Tibial nerve (tissue), 4 donors: ENCODE measurements at regions not wholly inside any gene's neighbourhood (a gene's known extent, or its start where the extent isn't known, plus 50 kb on each side); places are given as distances from the start of the nearest gene placed in this dataset.

Source experiments
- DNase-seq, 2 donors: peaks; one replicate each; pipeline ENCODE4 v3.0.0-alpha.2; 2019; ENCODE audit warnings: low spot score in 2 of 2
- H3K27ac ChIP-seq, 4 donors: fragments of 200-600 bp; sonication (generic) in 3 of 4; one replicate each; pipeline ENCODE4 v1.5.1; 2017 to 2019; ENCODE audit warnings: mild to moderate bottlenecking in 1 of 4
- H3K27me3 ChIP-seq, 2 donors: fragments of 200-600 bp; sonication (generic) in 1 of 2; one replicate each; pipeline versions ENCODE4 v1.5.1 to v1.6.0; 2017 to 2019
- H3K36me3 ChIP-seq, 3 donors: fragments of 200-600 bp; sonication (generic); one replicate each; pipeline ENCODE4 v1.5.1; 2018 to 2019
- H3K4me1 ChIP-seq, 4 donors: fragments of 200-600 bp; sonication (generic) in 3 of 4; one replicate each; pipeline ENCODE4 v1.5.1; 2017 to 2019
- H3K4me3 ChIP-seq, 4 donors: fragments of 200-600 bp; sonication (generic) in 3 of 4; one replicate each; pipeline ENCODE4 v1.5.1; 2017 to 2019; ENCODE audit warnings: mild to moderate bottlenecking in 1 of 4, moderate library complexity in 1 of 4
- H3K9me3 ChIP-seq, 4 donors: fragments of 200-600 bp; sonication (generic) in 3 of 4; one replicate each; pipeline ENCODE4 v1.5.1; 2017 to 2019
- EP300 ChIP-seq, 2 donors: sonication (generic); formaldehyde crosslinking; IDR thresholded peaks; one replicate each; pipeline ENCODE4 v1.6.1; 2017; ENCODE audit warnings: antibody characterized with exemption in 2 of 2, mild to moderate bottlenecking in 1 of 2
- POLR2A ChIP-seq, 2 donors: fragments of 450-650 bp; IDR thresholded peaks; one replicate each; pipeline ENCODE4 v1.6.1; 2017; ENCODE audit warnings: antibody characterized with exemption in 2 of 2, mild to moderate bottlenecking in 2 of 2, moderate library complexity in 2 of 2
- WGBS, 2 donors: methylation state at CpG; one replicate each; pipeline ENCODE4 v1.1.5; 2018; 5-methylcytosine and 5-hydroxymethylcytosine counted together
- TF ChIP-seq, protein P1 (sequence below), 5 experiments: fragments of 200-600 bp in 3 of 5; fragments of 450-650 bp in 2 of 5; sonication (generic) in 3 of 5; IDR thresholded peaks; one replicate each; pipeline ENCODE4 v1.5.1; 2016 to 2019; ENCODE audit warnings: antibody characterized with exemption in 5 of 5, mild to moderate bottlenecking in 3 of 5, moderate library complexity in 2 of 5

DNA sequence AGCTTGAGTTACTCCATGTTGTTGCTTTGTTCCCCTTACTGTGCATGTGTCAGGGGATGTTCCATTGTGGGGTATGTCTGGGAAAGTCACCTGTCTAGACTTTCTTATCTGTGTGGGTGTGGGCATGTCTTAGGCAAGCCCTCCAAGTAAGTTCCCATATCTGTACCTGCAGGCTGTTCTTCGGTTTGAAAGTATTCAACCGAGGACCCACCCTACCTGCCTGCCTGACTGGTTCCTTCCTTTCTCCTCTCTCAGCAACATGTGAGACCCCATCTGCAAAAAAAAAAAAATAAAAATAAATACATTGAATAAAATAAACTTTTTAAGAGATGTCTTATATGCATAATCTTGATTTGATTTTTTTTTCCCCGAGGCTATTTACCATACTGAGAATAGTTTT, 622.7 kb downstream of the TDRD15 start:
- peaks cover 0 to 17% (median 0%) of the 10 kb centered on the region in 4 donors for H3K9me3 ChIP-seq
- no peaks in the 10 kb centered on the region for H3K36me3 ChIP-seq
- H3K4me3 ChIP-seq = no peak overlapping the region
- H3K27me3 ChIP-seq = no peaks in the 10 kb centered on the region
- no peak for TF ChIP-seq EP300 (IDR thresholded peaks at IDR 0.05)
- TF ChIP-seq, protein P1, sequence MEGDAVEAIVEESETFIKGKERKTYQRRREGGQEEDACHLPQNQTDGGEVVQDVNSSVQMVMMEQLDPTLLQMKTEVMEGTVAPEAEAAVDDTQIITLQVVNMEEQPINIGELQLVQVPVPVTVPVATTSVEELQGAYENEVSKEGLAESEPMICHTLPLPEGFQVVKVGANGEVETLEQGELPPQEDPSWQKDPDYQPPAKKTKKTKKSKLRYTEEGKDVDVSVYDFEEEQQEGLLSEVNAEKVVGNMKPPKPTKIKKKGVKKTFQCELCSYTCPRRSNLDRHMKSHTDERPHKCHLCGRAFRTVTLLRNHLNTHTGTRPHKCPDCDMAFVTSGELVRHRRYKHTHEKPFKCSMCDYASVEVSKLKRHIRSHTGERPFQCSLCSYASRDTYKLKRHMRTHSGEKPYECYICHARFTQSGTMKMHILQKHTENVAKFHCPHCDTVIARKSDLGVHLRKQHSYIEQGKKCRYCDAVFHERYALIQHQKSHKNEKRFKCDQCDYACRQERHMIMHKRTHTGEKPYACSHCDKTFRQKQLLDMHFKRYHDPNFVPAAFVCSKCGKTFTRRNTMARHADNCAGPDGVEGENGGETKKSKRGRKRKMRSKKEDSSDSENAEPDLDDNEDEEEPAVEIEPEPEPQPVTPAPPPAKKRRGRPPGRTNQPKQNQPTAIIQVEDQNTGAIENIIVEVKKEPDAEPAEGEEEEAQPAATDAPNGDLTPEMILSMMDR (IDR thresholded peaks at IDR 0.05) = no peak
- TF ChIP-seq POLR2A (IDR thresholded peaks at IDR 0.05) = no peak
- WGBS, 2 donors = 94 to 95% methylated on average over 3 of the region's 3 CpGs
- no peak overlapping the region for H3K27ac ChIP-seq
- no peak for DNase-seq
- H3K4me1 ChIP-seq = no peaks in the 10 kb centered on the region

DNA sequence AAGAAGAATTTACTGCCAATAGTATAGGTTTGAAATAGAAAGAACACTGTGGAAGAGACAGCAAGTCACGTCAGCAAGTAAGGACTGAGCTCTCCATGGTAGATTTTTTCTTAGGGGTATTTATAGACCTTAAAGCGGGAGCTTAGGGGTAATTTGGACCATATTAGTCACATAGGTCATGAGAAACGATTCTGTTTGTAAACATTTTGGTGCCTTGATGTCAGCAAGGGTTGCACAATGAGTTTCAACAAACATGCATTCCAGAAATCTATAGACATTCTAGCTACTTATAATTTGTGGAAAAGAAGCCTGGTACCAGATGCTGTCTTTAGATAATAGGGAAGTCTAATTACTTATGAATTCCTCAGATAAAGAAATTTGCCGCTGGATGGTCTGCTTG, 624.7 kb downstream of the TDRD15 start:
- TF ChIP-seq, protein P1 (IDR thresholded peaks at IDR 0.05) = no peak
- TF ChIP-seq EP300 (IDR thresholded peaks at IDR 0.05) = no peak
- TF ChIP-seq POLR2A (IDR thresholded peaks at IDR 0.05) = no peak
- no peak overlapping the region for H3K4me3 ChIP-seq
- 61 to 67% methylated on average over 4 of the region's 4 CpGs for WGBS, 2 donors

GRCh38 chr2:21754164-21754788, 630.5 kb downstream of the TDRD15 start:
- Histone ChIP-seq H3K27ac (no peak overlapping the region), H3K36me3 (no peaks in the 10 kb centered on the region)

More for the DNA sequence above, 624.7 kb downstream of the TDRD15 start:
- Histone ChIP-seq H3K4me1 (no peaks in the 10 kb centered on the region), H3K27ac (no peak overlapping the region), H3K27me3 (no peaks in the 10 kb centered on the region), H3K9me3 (peaks cover 0 to 17% (median 0%) of the 10 kb centered on the region in 4 donors), H3K36me3 (no peaks in the 10 kb centered on the region)
- no peak for DNase-seq

GRCh38 chr2:21757805-21758430, 634.1 kb downstream of the TDRD15 start:
- no peak for DNase-seq
- Histone ChIP-seq H3K4me3 (no peak overlapping the region), H3K36me3 (no peaks in the 10 kb centered on the region), H3K4me1 (no peaks in the 10 kb centered on the region), H3K9me3 (peaks cover 0 to 8% (median 0%) of the 10 kb centered on the region in 4 donors), H3K27me3 (no peaks in the 10 kb centered on the region), H3K27ac (no peak overlapping the region)
- WGBS, 2 donors = 65 to 69% methylated on average over 11 of the region's 11 CpGs
- TF ChIP-seq EP300 (IDR thresholded peaks at IDR 0.05) (no peak), POLR2A (IDR thresholded peaks at IDR 0.05) (no peak)
- TF ChIP-seq, protein P1 (IDR thresholded peaks at IDR 0.05) = no peak

More at GRCh38 chr2:21754164-21754788, 630.5 kb downstream of the TDRD15 start:
- DNase-seq = no peak
- H3K9me3 ChIP-seq = no peaks in the 10 kb centered on the region
- TF ChIP-seq POLR2A (IDR thresholded peaks at IDR 0.05) = no peak
- no peaks in the 10 kb centered on the region for H3K27me3 ChIP-seq
- no peaks in the 10 kb centered on the region for H3K4me1 ChIP-seq
- WGBS, 2 donors = 78% methylated on average over 5 of the region's 5 CpGs
- no peak overlapping the region for H3K4me3 ChIP-seq

GRCh38 chr2:21759819-21760218, 636.1 kb downstream of the TDRD15 start:
- TF ChIP-seq POLR2A (IDR thresholded peaks at IDR 0.05) = no peak
- TF ChIP-seq EP300 (IDR thresholded peaks at IDR 0.05) = no peak
- TF ChIP-seq, protein P1 (IDR thresholded peaks at IDR 0.05) = no peak
- H3K36me3 ChIP-seq = no peaks in the 10 kb centered on the region
- H3K27ac ChIP-seq = no peak overlapping the region
- no peaks in the 10 kb centered on the region for H3K4me1 ChIP-seq
- H3K27me3 ChIP-seq = no peaks in the 10 kb centered on the region
- H3K9me3 ChIP-seq = peaks cover 0 to 8% (median 0%) of the 10 kb centered on the region in 4 donors
- H3K4me3 ChIP-seq = no peak overlapping the region
- DNase-seq = no peak
